H9 (cell line): ENCODE measurements at regions not wholly inside any gene's neighbourhood (a gene's known extent, or its start where the extent isn't known, plus 50 kb on each side); places are given as distances from the start of the nearest gene placed in this dataset.

Experiments used
- DNase-seq: peaks from one replicate; pipeline ENCODE4 v3.0.0-alpha.2; 2017
- H2AFZ ChIP-seq: one replicate; pipeline ENCODE4 v1.6.1; 2013; ENCODE audit warnings: mild to moderate bottlenecking, low read length, control low read depth, moderate library complexity
- H2AK5ac ChIP-seq: 2 replicates; pipeline ENCODE4 v1.6.1; 2013; ENCODE audit warnings: low read length, control low read depth, mixed read lengths; ENCODE audit not compliant: insufficient read length
- H2BK120ac ChIP-seq: one replicate; pipeline ENCODE4 v1.6.1; 2013; ENCODE audit warnings: low read depth, mild to moderate bottlenecking, low read length, control low read depth, inconsistent platforms; ENCODE audit not compliant: poor library complexity, severe bottlenecking
- H2BK12ac ChIP-seq: 2 replicates; pipeline ENCODE4 v1.6.1; 2013; ENCODE audit warnings: low read length, control low read depth, mixed read lengths, low read depth; ENCODE audit not compliant: insufficient read length
- H2BK15ac ChIP-seq: 2 replicates; pipeline ENCODE4 v1.6.1; 2013; ENCODE audit warnings: low read depth, low read length, control low read depth
- H2BK20ac ChIP-seq: one replicate; pipeline ENCODE4 v1.6.1; 2013; ENCODE audit warnings: low read depth, mild to moderate bottlenecking, low read length, control low read depth, inconsistent platforms; ENCODE audit not compliant: poor library complexity, severe bottlenecking
- H2BK5ac ChIP-seq: 2 replicates; pipeline ENCODE4 v1.6.1; 2013; ENCODE audit warnings: low read length, control low read depth, mixed read lengths; ENCODE audit not compliant: insufficient read length
- H3K14ac ChIP-seq: 2 replicates; pipeline ENCODE4 v1.6.1; 2013; ENCODE audit warnings: low read length, control low read depth; ENCODE audit not compliant: insufficient read depth
- H3K18ac ChIP-seq: 2 replicates; pipeline ENCODE4 v1.6.1; 2013; ENCODE audit warnings: low read depth, mild to moderate bottlenecking, mixed read lengths, low read length, control low read depth; ENCODE audit not compliant: insufficient read length
- H3K23ac ChIP-seq: 2 replicates; pipeline ENCODE4 v1.6.1; 2013; ENCODE audit warnings: low read length, control low read depth, mixed read lengths, low read depth; ENCODE audit not compliant: insufficient read length
- H3K23me2 ChIP-seq: 2 replicates; pipeline ENCODE4 v1.6.1; 2013; ENCODE audit warnings: low read depth, mild to moderate bottlenecking, mixed read lengths, low read length, control low read depth; ENCODE audit not compliant: insufficient read length, poor library complexity, severe bottlenecking
- H3K27ac ChIP-seq: 2 replicates; pipeline ENCODE4 v1.5.1; 2013; ENCODE audit warnings: low read length, control low read depth, mixed read lengths, low read depth; ENCODE audit not compliant: insufficient read length
- H3K27me3 ChIP-seq: 2 replicates; pipeline ENCODE4 v1.6.1; 2013; ENCODE audit warnings: low read length, control low read depth, inconsistent platforms; ENCODE audit not compliant: insufficient read depth
- H3K4ac ChIP-seq: 2 replicates; pipeline ENCODE4 v1.6.1; 2013; ENCODE audit warnings: low read depth, mild to moderate bottlenecking, control low read depth, inconsistent platforms, low read length, moderate library complexity
- H3K4me1 ChIP-seq: 2 replicates; pipeline ENCODE4 v1.6.1; 2013; ENCODE audit warnings: low read length, control low read depth, inconsistent platforms; ENCODE audit not compliant: insufficient read depth
- H3K4me2 ChIP-seq: 2 replicates; pipeline ENCODE4 v1.6.1; 2013; ENCODE audit warnings: low read length, control low read depth, mixed read lengths; ENCODE audit not compliant: insufficient read length, insufficient read depth
- H3K56ac ChIP-seq: 2 replicates; pipeline ENCODE4 v1.6.1; 2013; ENCODE audit warnings: low read depth, mild to moderate bottlenecking, mixed read lengths, low read length, control low read depth; ENCODE audit not compliant: insufficient read length
- H3K79me1 ChIP-seq: 2 replicates; pipeline ENCODE4 v1.6.1; 2013; ENCODE audit warnings: low read depth, mild to moderate bottlenecking, moderate library complexity, low read length, control low read depth, inconsistent platforms; ENCODE audit not compliant: insufficient read depth, poor library complexity, severe bottlenecking
- H3K79me2 ChIP-seq: 2 replicates; pipeline ENCODE4 v1.6.1; 2013; ENCODE audit warnings: low read length, control low read depth, inconsistent platforms; ENCODE audit not compliant: insufficient read depth
- H3K9ac ChIP-seq: 2 replicates; pipeline ENCODE4 v1.6.1; 2013; ENCODE audit warnings: low read length, control low read depth, mixed read lengths; ENCODE audit not compliant: insufficient read length; ENCODE audit errors: extremely low read depth
- H3K9me3 ChIP-seq: one replicate; pipeline ENCODE4 v1.6.1; 2013; ENCODE audit warnings: low read depth, low read length, inconsistent platforms; ENCODE audit not compliant: control insufficient read depth
- H3T11ph ChIP-seq: one replicate; pipeline ENCODE4 v1.6.1; 2013; ENCODE audit warnings: mild to moderate bottlenecking, low read length, control low read depth, inconsistent platforms
- H4K20me1 ChIP-seq: one replicate; pipeline ENCODE4 v1.6.1; 2013; ENCODE audit not compliant: control insufficient read depth, insufficient read length, insufficient read depth
- H4K5ac ChIP-seq: 2 replicates; pipeline ENCODE4 v1.6.1; 2013; ENCODE audit warnings: low read depth, mild to moderate bottlenecking, mixed read lengths, low read length, control low read depth; ENCODE audit not compliant: insufficient read length
- H4K8ac ChIP-seq: replicated peaks from 2 replicates; pipeline ENCODE4 v1.6.1; 2013; ENCODE audit warnings: low read length, control low read depth, mixed read lengths, low read depth; ENCODE audit not compliant: insufficient read length
- H4K91ac ChIP-seq: 2 replicates; pipeline ENCODE4 v1.6.1; 2013; ENCODE audit warnings: low read depth, mild to moderate bottlenecking, moderate library complexity, mixed read lengths, low read length, control low read depth; ENCODE audit not compliant: insufficient read length
- H3K27ac Mint-ChIP-seq, 3 experiments: 2 replicates in 2 of 3; 3 replicates in 1 of 3; pipeline ENCODE4 v1.8.0; 2020 to 2021; ENCODE audit warnings: mixed read lengths in 3 of 3, mild to moderate bottlenecking in 1 of 3, moderate library complexity in 1 of 3
- H3K27me3 Mint-ChIP-seq: 2 replicates; pipeline ENCODE4 v1.8.0; 2021; ENCODE audit warnings: low read depth, mild to moderate bottlenecking, moderate library complexity, mixed read lengths
- H3K36me3 Mint-ChIP-seq, 3 experiments: 2 replicates in 2 of 3; 3 replicates in 1 of 3; pipeline ENCODE4 v1.8.0; 2020 to 2021; ENCODE audit warnings: low read depth in 3 of 3, mixed read lengths in 3 of 3; ENCODE audit not compliant: insufficient read depth in 1 of 3
- H3K4me1 Mint-ChIP-seq, 2 experiments: 2 replicates each; pipeline ENCODE4 v1.8.0; 2020; ENCODE audit warnings: mixed read lengths in 2 of 2
- H3K4me3 Mint-ChIP-seq, 2 experiments: 2 replicates in 1 of 2; 3 replicates in 1 of 2; pipeline ENCODE4 v1.8.0; 2020 to 2021; ENCODE audit warnings: mild to moderate bottlenecking in 2 of 2, mixed read lengths in 2 of 2, moderate library complexity in 1 of 2
- H3K9me3 Mint-ChIP-seq, 2 experiments: 2 replicates in 1 of 2; 3 replicates in 1 of 2; pipeline ENCODE4 v1.8.0; 2020; ENCODE audit warnings: mild to moderate bottlenecking in 2 of 2, mixed read lengths in 2 of 2, moderate library complexity in 1 of 2
- CTCF ChIP-seq: fragments of 200-600 bp; sonication (generic); conservative IDR thresholded peaks from 3 replicates; pipeline ENCODE4 v1.8.0; 2021; ENCODE audit warnings: antibody characterized with exemption, mild to moderate bottlenecking
- WGBS: extraction: QIAGEN DNeasy Blood & Tissue Kit; methylation state at CpG from one replicate; pipeline ENCODE4 v1.1.7; 2013; ENCODE audit warnings: missing lambda C conversion rate, low lambda C conversion rate, mixed read lengths; ENCODE audit not compliant: insufficient read length; ENCODE audit errors: extremely low coverage; 5-methylcytosine and 5-hydroxymethylcytosine counted together

GRCh38 chr1:65036570-65037051, 70.3 kb upstream of the JAK1 start:
- no peaks in the 10 kb centered on the region for H4K20me1 ChIP-seq
- no peak overlapping the region for H2AK5ac ChIP-seq
- no peak overlapping the region for H3K14ac ChIP-seq
- H3K9me3 ChIP-seq, result no peaks in the 10 kb centered on the region
- no peak overlapping the region for H2BK15ac ChIP-seq
- Mint-ChIP-seq H3K4me3 (no peak overlapping the region), H3K27me3 (no peaks in the 10 kb centered on the region), H3K36me3 (peaks cover 0 to 1% (median 0%) of the 10 kb centered on the region in 3 experiments; a peak in 1 of 7 replicates), H3K27ac (no peak overlapping the region), H3K9me3 (no peaks in the 10 kb centered on the region), H3K4me1 (no peaks in the 10 kb centered on the region)
- H2BK20ac ChIP-seq, result no peak overlapping the region
- H4K5ac ChIP-seq, result no peak overlapping the region
- no peaks in the 10 kb centered on the region for H3K23me2 ChIP-seq
- H2BK5ac ChIP-seq, result no peak overlapping the region
- DNase-seq, result no peak
- no peak overlapping the region for H3K4me2 ChIP-seq
- no peak overlapping the region for H3T11ph ChIP-seq
- H3K18ac ChIP-seq, result no peak overlapping the region
- WGBS, result no CpG with 5 or more reads among the region's 1 CpG
- H2AFZ ChIP-seq, result no peak overlapping the region
- no peak overlapping the region for H3K23ac ChIP-seq
- no peaks in the 10 kb centered on the region for H3K27me3 ChIP-seq
- H2BK12ac ChIP-seq, result no peak overlapping the region
- no peaks in the 10 kb centered on the region for H3K4me1 ChIP-seq
- TF ChIP-seq CTCF, result no peak
- H3K79me1 ChIP-seq, result no peaks in the 10 kb centered on the region
- H3K56ac ChIP-seq, result no peak overlapping the region
- no peak overlapping the region for H3K27ac ChIP-seq
- H3K9ac ChIP-seq, result no peak overlapping the region
- H3K4ac ChIP-seq, result no peak overlapping the region
- no peak overlapping the region for H4K91ac ChIP-seq
- H4K8ac ChIP-seq, result no peak overlapping the region
- no peaks in the 10 kb centered on the region for H3K79me2 ChIP-seq
- H2BK120ac ChIP-seq, result no peak overlapping the region
